AG09309 (cell line): ENCODE measurements at regions not wholly inside any gene's neighbourhood (a gene's known extent, or its start where the extent isn't known, plus 50 kb on each side); places are given as distances from the start of the nearest gene placed in this dataset.
"Not testable (repeated sequence)": the region's sequence is repeated elsewhere in the genome, so short reads cannot be mapped to it uniquely, and the experiment has no call there.

Experiments
- DNase-seq: peaks from one replicate; pipeline ENCODE4 v3.0.0-alpha.2; 2010; ENCODE audit warnings: low read depth
- H3K4me3 ChIP-seq: 2 replicates; pipeline ENCODE4 v1.5.1; 2011; ENCODE audit warnings: mild to moderate bottlenecking, low read depth, low read length, moderate library complexity; ENCODE audit not compliant: control insufficient read depth
- TF ChIP-seq, protein P1 (sequence below): IDR thresholded peaks from 2 replicates; pipeline ENCODE4 v1.5.1; 2011; ENCODE audit warnings: mild to moderate bottlenecking, low read depth, low read length, inconsistent platforms; ENCODE audit not compliant: insufficient read depth, control insufficient read depth; ENCODE audit errors: missing control alignments

DNA sequence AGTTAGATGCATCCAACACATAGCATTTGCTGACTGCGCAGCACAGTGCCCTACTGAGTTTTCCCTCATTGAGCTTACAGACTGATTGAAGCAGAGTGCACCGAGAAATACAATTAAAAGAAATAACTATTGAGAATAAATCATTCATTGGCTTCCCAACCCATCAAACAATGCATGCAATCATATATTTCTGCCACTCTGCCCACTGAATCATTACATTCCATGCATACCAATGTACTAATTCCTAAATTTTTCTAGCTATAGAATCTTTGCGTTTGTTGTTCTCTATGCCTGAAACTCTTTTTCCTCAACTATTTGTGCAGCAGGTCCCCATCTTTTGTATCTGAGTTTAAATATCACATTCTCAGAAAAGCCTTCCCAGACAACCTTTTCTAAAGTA lies 783.8 kb downstream of the SORCS1 start:
- DNase-seq = no peak
- H3K4me3 ChIP-seq = no peak overlapping the region
- TF ChIP-seq, protein P1, sequence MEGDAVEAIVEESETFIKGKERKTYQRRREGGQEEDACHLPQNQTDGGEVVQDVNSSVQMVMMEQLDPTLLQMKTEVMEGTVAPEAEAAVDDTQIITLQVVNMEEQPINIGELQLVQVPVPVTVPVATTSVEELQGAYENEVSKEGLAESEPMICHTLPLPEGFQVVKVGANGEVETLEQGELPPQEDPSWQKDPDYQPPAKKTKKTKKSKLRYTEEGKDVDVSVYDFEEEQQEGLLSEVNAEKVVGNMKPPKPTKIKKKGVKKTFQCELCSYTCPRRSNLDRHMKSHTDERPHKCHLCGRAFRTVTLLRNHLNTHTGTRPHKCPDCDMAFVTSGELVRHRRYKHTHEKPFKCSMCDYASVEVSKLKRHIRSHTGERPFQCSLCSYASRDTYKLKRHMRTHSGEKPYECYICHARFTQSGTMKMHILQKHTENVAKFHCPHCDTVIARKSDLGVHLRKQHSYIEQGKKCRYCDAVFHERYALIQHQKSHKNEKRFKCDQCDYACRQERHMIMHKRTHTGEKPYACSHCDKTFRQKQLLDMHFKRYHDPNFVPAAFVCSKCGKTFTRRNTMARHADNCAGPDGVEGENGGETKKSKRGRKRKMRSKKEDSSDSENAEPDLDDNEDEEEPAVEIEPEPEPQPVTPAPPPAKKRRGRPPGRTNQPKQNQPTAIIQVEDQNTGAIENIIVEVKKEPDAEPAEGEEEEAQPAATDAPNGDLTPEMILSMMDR = no peak

DNA sequence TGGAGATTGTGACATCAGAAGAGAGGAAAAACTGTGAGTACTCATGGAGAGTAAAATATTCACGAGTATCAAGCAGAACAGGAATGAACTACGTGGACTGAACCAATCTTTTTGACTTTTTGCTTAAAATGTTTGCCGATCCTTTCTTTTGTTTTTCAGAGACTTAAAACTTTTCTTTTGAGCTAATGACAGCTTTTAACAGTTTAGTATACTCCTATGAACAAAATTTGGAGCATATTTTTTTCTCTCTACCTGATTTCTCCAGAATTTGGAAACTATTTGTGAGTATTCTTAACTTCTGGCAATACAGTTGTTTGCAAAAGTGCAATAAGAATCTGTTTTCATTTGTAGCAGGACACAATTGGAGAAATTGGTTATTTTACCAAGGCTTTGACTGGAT lies 786.3 kb downstream of the SORCS1 start:
- DNase-seq = no peak
- TF ChIP-seq, protein P1 = no peak
- no peak overlapping the region for H3K4me3 ChIP-seq

DNA sequence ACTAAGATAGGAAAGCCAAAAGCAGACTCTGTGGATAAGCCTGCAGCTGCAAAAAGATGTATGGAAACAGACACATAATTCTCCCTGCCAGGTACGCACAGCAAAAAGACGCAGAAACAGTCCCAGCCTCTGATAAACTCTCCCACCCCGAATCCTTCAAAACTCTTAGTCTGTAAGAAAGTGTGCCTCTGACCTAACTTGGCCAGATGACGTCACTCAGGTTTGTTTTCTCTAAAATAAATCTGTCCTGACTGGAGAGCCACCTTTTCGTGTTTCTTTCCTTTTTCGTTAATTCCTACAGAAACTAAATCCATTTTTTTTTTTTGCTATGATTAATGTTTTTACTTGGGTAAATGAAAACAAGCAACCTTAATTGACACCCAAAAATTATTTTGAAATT lies 793.8 kb downstream of the SORCS1 start:
- TF ChIP-seq, protein P1 = no peak
- DNase-seq = no peak
- H3K4me3 ChIP-seq = no peak overlapping the region

DNA sequence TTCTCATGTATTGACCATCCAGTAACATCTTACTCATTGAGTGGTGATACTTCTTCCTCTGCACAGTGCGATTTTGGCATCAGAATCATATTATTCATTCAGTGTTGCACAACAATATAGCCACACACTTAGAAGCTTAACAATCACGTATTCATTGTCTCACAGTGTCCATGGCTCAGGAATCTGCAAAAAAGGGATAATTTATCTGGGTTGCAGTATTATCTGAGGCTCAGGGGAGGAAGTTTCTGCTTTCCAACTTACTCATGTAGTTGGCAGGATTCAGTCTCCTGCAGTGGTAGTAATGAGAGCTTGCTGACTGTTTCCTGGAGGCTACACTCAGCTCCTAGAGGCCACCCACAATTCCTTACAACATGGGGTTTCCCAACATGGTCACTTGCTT lies 803.6 kb downstream of the SORCS1 start:
- H3K4me3 ChIP-seq = no peak overlapping the region
- TF ChIP-seq, protein P1 = no peak
- DNase-seq = no peak

DNA sequence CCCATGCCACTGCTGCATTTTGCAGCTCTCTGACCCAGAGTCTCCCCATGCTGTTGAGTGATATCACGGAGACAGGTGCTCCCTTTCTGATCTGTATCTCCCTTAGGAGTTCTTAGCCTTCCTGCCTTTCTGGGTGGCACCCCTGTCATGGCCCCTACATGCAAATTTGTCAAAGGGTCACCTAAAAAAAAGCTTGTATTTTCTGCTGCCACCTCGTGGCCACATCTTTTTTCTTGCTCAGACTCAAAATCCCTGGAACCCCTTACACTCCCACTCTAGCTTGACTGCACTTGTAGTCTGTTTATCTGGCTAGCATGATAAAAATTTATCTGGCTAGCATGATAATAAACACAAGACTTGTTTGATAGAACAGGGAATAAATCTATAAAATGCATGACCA lies 809.1 kb downstream of the SORCS1 start:
- no peak for DNase-seq
- TF ChIP-seq, protein P1 = no peak
- H3K4me3 ChIP-seq = no peak overlapping the region

DNA sequence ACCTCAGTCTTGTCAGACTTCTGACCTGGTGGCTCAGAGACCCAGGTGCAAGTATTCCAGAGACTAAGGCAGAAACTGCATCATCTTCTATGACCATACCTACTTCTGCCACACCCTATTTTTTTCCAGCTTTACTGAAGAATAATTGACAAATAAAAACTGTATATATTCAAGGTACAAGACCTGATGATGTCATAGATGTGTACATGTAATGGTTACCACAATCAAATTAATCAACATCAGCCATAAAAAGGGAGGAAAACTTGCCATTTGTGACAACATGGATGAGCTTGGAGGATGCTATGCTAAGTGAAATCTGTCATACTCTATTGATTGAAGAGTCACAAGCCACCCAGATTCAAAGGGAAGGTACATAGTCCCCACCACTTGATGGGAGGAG lies 815.6 kb downstream of the SORCS1 start:
- TF ChIP-seq, protein P1 = no peak
- H3K4me3 ChIP-seq = no peak overlapping the region
- DNase-seq = no peak

DNA sequence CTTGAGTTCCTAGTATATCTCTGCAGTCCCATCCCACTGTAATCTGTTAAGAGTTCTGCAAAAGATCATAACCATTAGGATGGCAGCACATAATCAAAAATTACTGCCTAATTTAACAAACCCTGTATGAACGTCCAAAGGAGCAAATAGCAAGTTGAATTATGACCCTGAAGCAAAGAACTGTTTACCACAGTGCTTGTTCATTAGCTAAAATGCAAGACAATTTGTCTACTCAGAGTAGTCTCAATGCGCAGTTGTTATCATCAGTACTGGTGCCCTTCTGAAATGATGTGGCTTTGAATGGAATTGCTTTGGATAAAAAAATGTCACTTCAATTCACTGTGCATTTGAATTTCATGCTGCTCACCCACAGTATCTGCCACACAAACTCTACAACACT lies 817.0 kb downstream of the SORCS1 start:
- DNase-seq = no peak
- no peak overlapping the region for H3K4me3 ChIP-seq
- TF ChIP-seq, protein P1 = no peak

DNA sequence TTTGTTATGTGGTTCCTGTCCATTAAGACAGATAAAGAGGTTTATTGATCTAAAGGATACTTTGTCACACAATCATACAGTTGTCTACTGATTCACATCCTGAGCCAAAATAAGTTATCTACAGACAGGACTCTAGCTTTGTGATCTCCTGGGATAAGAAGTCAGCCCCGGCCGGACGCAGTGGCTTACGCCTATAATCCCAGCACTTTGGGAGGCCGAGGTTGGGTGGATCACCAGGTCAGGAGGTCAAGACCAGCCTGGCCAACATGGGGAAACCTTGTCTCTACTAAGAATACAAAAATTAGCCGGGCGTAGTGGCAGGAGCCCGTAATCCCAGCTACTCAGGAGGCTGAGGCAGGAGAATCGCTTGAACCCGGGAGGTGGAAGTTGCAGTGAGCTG lies 821.0 kb downstream of the SORCS1 start:
- not testable (repeated sequence) for H3K4me3 ChIP-seq

More for the DNA sequence above, 821.0 kb downstream of the SORCS1 start:
- not testable (repeated sequence) for DNase-seq
